ENCODE measurements at regions not wholly inside any gene's neighbourhood (a gene's known extent, or its start where the extent isn't known, plus 50 kb on each side); places are given as distances from the start of the nearest gene placed in this dataset.

DNA sequence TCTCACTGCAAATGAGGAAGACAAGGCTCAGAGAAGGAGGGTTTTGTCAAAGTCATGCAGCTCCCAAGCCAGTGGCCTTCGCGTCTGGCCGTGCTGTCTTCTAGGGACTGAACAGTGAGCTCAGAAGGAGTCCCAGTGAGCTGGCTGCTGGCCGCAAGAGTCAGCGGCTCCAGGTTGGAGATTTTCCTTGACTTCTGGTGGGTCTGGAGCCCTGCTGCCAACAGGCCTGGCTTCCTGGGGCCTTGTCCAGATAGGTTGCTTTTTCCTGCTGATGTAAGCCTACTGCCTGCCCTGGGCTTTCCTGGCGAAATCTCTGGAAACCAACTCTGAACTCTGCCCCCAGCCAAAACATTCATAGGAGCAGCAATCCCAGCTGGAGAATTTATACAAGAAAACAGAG is 272.7 kb upstream of the CADM1 start:
- TF ChIP-seq, protein P1, sequence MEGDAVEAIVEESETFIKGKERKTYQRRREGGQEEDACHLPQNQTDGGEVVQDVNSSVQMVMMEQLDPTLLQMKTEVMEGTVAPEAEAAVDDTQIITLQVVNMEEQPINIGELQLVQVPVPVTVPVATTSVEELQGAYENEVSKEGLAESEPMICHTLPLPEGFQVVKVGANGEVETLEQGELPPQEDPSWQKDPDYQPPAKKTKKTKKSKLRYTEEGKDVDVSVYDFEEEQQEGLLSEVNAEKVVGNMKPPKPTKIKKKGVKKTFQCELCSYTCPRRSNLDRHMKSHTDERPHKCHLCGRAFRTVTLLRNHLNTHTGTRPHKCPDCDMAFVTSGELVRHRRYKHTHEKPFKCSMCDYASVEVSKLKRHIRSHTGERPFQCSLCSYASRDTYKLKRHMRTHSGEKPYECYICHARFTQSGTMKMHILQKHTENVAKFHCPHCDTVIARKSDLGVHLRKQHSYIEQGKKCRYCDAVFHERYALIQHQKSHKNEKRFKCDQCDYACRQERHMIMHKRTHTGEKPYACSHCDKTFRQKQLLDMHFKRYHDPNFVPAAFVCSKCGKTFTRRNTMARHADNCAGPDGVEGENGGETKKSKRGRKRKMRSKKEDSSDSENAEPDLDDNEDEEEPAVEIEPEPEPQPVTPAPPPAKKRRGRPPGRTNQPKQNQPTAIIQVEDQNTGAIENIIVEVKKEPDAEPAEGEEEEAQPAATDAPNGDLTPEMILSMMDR (IDR thresholded peaks at IDR 0.05): no peak
- no peak for TF ChIP-seq POLR2A (IDR thresholded peaks at IDR 0.05)
